ENCODE measurements at regions not wholly inside any gene's neighbourhood (a gene's known extent, or its start where the extent isn't known, plus 50 kb on each side); places are given as distances from the start of the nearest gene placed in this dataset.
A peak's percentile ranks its signal among the peaks of the same experiment; 100 is the strongest.

GRCh38 chr7:46150721-46151120, 229.6 kb upstream of the IGFBP3 start:
- in situ Hi-C loops (cut with MboI) = no loop called here
- no TSS peak for BruUV-seq (replicated peaks)
- CTCF ChIA-PET = interaction anchor here (0.9 to 5.5 kb wide), 5 partner anchors 17 to 228 kb away, joined by 3 to 32 read pairs (median 3); partner anchors contain the start of gene IGFBP3
- Histone ChIP-seq H3K9ac (ENCODE audit: control insufficient read depth, insufficient read depth, low read length) (no peak overlapping the region), H3K4me3 (no peak overlapping the region), H3K27ac (ENCODE audit: control insufficient read depth, insufficient read depth) (no peak overlapping the region), H3K4me1 (ENCODE audit: control insufficient read depth, insufficient read depth, low read length) (peaks cover 8% of the 10 kb centered on the region), H3K36me3 (ENCODE audit: control insufficient read depth in 2 of 2, insufficient read depth in 2 of 2, low read length in 1 of 2) (no peaks in the 10 kb centered on the region), H3K9me3 (replicated peaks; ENCODE audit: control insufficient read depth, insufficient read depth, low read length) (no peaks in the 10 kb centered on the region), H3K79me2 (ENCODE audit: control insufficient read depth, insufficient read depth, low read length) (no peaks in the 10 kb centered on the region), H3K27me3 (replicated peaks in 1 of 2; ENCODE audit: control insufficient read depth in 2 of 2, insufficient read depth in 2 of 2, low read length in 1 of 2) (no peaks in the 10 kb centered on the region), H2AFZ (ENCODE audit: control insufficient read depth, low read depth, low read length) (no peak overlapping the region), H4K20me1 (ENCODE audit: control insufficient read depth, insufficient read depth) (no peaks in the 10 kb centered on the region), H3K4me2 (ENCODE audit: control insufficient read depth, insufficient read depth) (no peak overlapping the region)
- RAD21 ChIA-PET (ENCODE audit: unreplicated experiment) = interaction anchor here (1.0 to 3.1 kb wide), 3 partner anchors 11 to 228 kb away, joined by 3 to 12 read pairs (median 6); no protein-coding TSS in a partner anchor
- peak; percentile 53; the same call in 1 of the 2 replicates for TF ChIP-seq RELB (IDR thresholded peaks at IDR 0.05; ENCODE audit: low read depth)
- TF ChIP-seq MTA2 (IDR thresholded peaks at IDR 0.05; ENCODE audit: low read depth) = peak; percentile 39; the same call in 1 of the 2 replicates
- TF ChIP-seq IKZF2 (IDR thresholded peaks at IDR 0.05) = peak; percentile 48 to 71; a peak in 2 of 4 replicates
- peak; percentile 74 for TF ChIP-seq IKZF1 (conservative IDR thresholded peaks at IDR 0.05)
- TF ChIP-seq SP1 (IDR thresholded peaks at IDR 0.05; ENCODE audit: low read depth, low read length) = no peak
- no peak for TF ChIP-seq PAX5 (IDR thresholded peaks at IDR 0.05; ENCODE audit: borderline replicate concordance, low read depth, low read length)
- DNase-seq (ENCODE audit: low read depth, low spot score) (no peak), FAIRE-seq (no peak), ATAC-seq (no peak)
- SMC1A ChIA-PET (ENCODE audit: uncharacterized antibody, unreplicated experiment) = interaction anchor here (1.0 to 5.2 kb wide), 6 partner anchors 12 to 228 kb away, joined by 3 to 28 read pairs (median 5); no protein-coding TSS in a partner anchor
- POLR2A ChIA-PET = interaction anchor here (1.5 kb wide), 1 partner anchor 136 kb away, joined by 3 read pairs; no protein-coding TSS in a partner anchor
- intact Hi-C loops (cut with micrococcal nuclease; ENCODE audit: unreplicated experiment) = loop anchor here (5.0 kb wide), 4 partner anchors 82 to 202 kb away; no protein-coding TSS in a partner anchor
